Endothelial cell of umbilical vein (primary cell): ENCODE measurements at regions not wholly inside any gene's neighbourhood (a gene's known extent, or its start where the extent isn't known, plus 50 kb on each side); places are given as distances from the start of the nearest gene placed in this dataset.
"Not testable (repeated sequence)": the region's sequence is repeated elsewhere in the genome, so short reads cannot be mapped to it uniquely, and the experiment has no call there.

Source experiments
- BruUV-seq: library from RNA; stranded (reverse); fragments of 400-500 nt; replicated peaks from 2 replicates; lab custom pipeline; 2021; lab: Mats Ljungman, UMichigan
- CTCF ChIA-PET: fragments of 300-600, 350-600 bp; sonication (Branson Sonifier 250); formaldehyde crosslinking; loops from one replicate; lab custom pipeline; 2021; ENCODE audit warnings: antibody characterized with exemption, inconsistent platforms; lab: Charles Lee
- POLR2A ChIA-PET: fragments of 300-600, 350-600 bp; sonication (Branson Sonifier 250); formaldehyde crosslinking; loops from one replicate; lab custom pipeline; 2021; ENCODE audit warnings: antibody characterized with exemption, inconsistent platforms; lab: Charles Lee
- DNase-seq: peaks from one replicate; pipeline ENCODE4 v3.0.0-alpha.2; 2011; ENCODE audit warnings: low read depth, low spot score
- FAIRE-seq: peaks from 2 replicates; lab custom pipeline; 2011; peaks lifted over from hg19 to GRCh38; lab: Jason Lieb, UNC
- H2AFZ ChIP-seq: 2 replicates; pipeline ENCODE4 v1.6.0; 2012; ENCODE audit warnings: low read depth, low read length, control low read depth, inconsistent platforms
- H3K27ac ChIP-seq: 2 replicates; pipeline ENCODE4 v1.5.1; 2011; ENCODE audit warnings: low read depth, mild to moderate bottlenecking, control low read depth, low read length, moderate library complexity; ENCODE audit not compliant: insufficient read depth
- H3K27me3 ChIP-seq, 2 experiments: 2 replicates each; pipeline versions ENCODE4 v1.6.0 to v1.6.1; 2011; ENCODE audit warnings: low read length in 2 of 2, mixed read lengths in 1 of 2; ENCODE audit not compliant: control insufficient read depth in 2 of 2, insufficient read depth in 2 of 2
- H3K36me3 ChIP-seq, 2 experiments: 2 replicates in 1 of 2; 3 replicates in 1 of 2; pipeline ENCODE4 v1.5.1; 2011; ENCODE audit warnings: low read length in 2 of 2, mild to moderate bottlenecking in 1 of 2, moderate library complexity in 1 of 2; ENCODE audit not compliant: control insufficient read depth in 2 of 2, insufficient read depth in 2 of 2; ENCODE audit errors: extremely low read depth in 1 of 2
- H3K4me1 ChIP-seq: 3 replicates; pipeline ENCODE4 v1.5.1; 2011; ENCODE audit warnings: mild to moderate bottlenecking, low read length; ENCODE audit not compliant: control insufficient read depth, insufficient read depth; ENCODE audit errors: extremely low read depth
- H3K4me2 ChIP-seq: 2 replicates; pipeline ENCODE4 v1.6.1; 2011; ENCODE audit warnings: low read length, control low read depth, mixed read lengths; ENCODE audit not compliant: insufficient read depth
- H3K4me3 ChIP-seq, 3 experiments: fragments of 200-600 bp in 1 of 3; sonication (generic), shearing (Covaris generic) in 1 of 3; replicated peaks in 1 of 3; 2 replicates each; pipeline ENCODE4 v1.5.1; 2011 to 2016; ENCODE audit warnings: control low read depth in 3 of 3, low read length in 3 of 3, mild to moderate bottlenecking in 2 of 3, inconsistent platforms in 1 of 3, low read depth in 1 of 3, moderate library complexity in 1 of 3; ENCODE audit not compliant: insufficient read depth in 1 of 3
- H3K79me2 ChIP-seq: 2 replicates; pipeline ENCODE4 v1.6.0; 2012; ENCODE audit warnings: low read length, inconsistent platforms; ENCODE audit not compliant: control insufficient read depth, insufficient read depth
- H3K9ac ChIP-seq: replicated peaks from 2 replicates; pipeline ENCODE3; 2011; ENCODE audit warnings: low read length, control low read depth; ENCODE audit not compliant: insufficient read depth; ENCODE audit errors: extremely low read depth
- H3K9me1 ChIP-seq: replicated peaks from 3 replicates; pipeline ENCODE4 v1.6.0; 2011; ENCODE audit warnings: mild to moderate bottlenecking, low read length; ENCODE audit not compliant: control insufficient read depth, insufficient read depth; ENCODE audit errors: extremely low read depth
- H3K9me3 ChIP-seq: replicated peaks from 2 replicates; pipeline ENCODE4 v1.5.1; 2012; ENCODE audit warnings: low read length, inconsistent platforms; ENCODE audit not compliant: control insufficient read depth, insufficient read depth
- H4K20me1 ChIP-seq: replicated peaks from 2 replicates; pipeline ENCODE3; 2011; ENCODE audit warnings: mild to moderate bottlenecking, low read length; ENCODE audit not compliant: control insufficient read depth, insufficient read depth; ENCODE audit errors: extremely low read depth
- EZH2 ChIP-seq: IDR thresholded peaks from 2 replicates; pipeline ENCODE4 v1.6.1; 2012; ENCODE audit warnings: borderline replicate concordance, low read depth, mild to moderate bottlenecking, moderate library complexity, low read length, inconsistent platforms; ENCODE audit not compliant: severe bottlenecking
- FOS ChIP-seq: IDR thresholded peaks from 2 replicates; pipeline ENCODE4 v1.6.1; 2011; ENCODE audit warnings: mild to moderate bottlenecking, low read length, moderate library complexity, borderline replicate concordance; ENCODE audit not compliant: insufficient read depth
- GATA2 ChIP-seq: IDR thresholded peaks from 2 replicates; pipeline ENCODE4 v1.7.0; 2011; ENCODE audit warnings: low read depth, mild to moderate bottlenecking, moderate library complexity, mixed read lengths, low read length; ENCODE audit not compliant: insufficient read length, insufficient read depth
- JUN ChIP-seq: IDR thresholded peaks from 2 replicates; pipeline ENCODE4 v1.6.1; 2011; ENCODE audit warnings: borderline replicate concordance, low read depth; ENCODE audit not compliant: insufficient read length, insufficient read depth
- MYC ChIP-seq: IDR thresholded peaks from one replicate; pipeline ENCODE4 v1.6.1; 2011; ENCODE audit warnings: mild to moderate bottlenecking, low read depth, low read length
- POLR2A ChIP-seq: IDR thresholded peaks from 2 replicates; pipeline ENCODE4 v1.6.1; 2012; ENCODE audit warnings: low read depth, mild to moderate bottlenecking, control low read depth, low read length
- POLR2AphosphoS5 ChIP-seq: IDR thresholded peaks from 2 replicates; pipeline ENCODE4 v1.6.1; 2012; ENCODE audit warnings: low read depth, mild to moderate bottlenecking, control low read depth, low read length, moderate library complexity; ENCODE audit not compliant: insufficient read depth
- dilution Hi-C: fragments of 300-500 bp; cut with MboI; formaldehyde crosslinking; loops from one replicate; pipeline ENCODE4 v1.15.0; 2019; ENCODE audit warnings: low sequenced_read_pairs; ENCODE audit not compliant: extremely low pct_ligation_motif_present
- intact Hi-C: fragments of 100-400 bp; cut with micrococcal nuclease; formaldehyde crosslinking; loops from one replicate; pipeline ENCODE4 v1.10.0; 2022
- TF ChIP-seq, protein P1 (sequence below): IDR thresholded peaks from 2 replicates; pipeline ENCODE4 v1.6.1; 2011; ENCODE audit not compliant: insufficient read depth, insufficient read length
- TF ChIP-seq, protein P2 (sequence below), 2 donors: IDR thresholded peaks; 1 replicate in 1 of 2; 2 replicates in 1 of 2; pipeline ENCODE4 v1.5.1; 2011; ENCODE audit warnings: low read length in 2 of 2, mild to moderate bottlenecking in 2 of 2, moderate library complexity in 2 of 2, control low read depth in 1 of 2, inconsistent platforms in 1 of 2, low read depth in 1 of 2; ENCODE audit not compliant: insufficient read depth in 1 of 2; ENCODE audit errors: extremely low read depth in 1 of 2

DNA sequence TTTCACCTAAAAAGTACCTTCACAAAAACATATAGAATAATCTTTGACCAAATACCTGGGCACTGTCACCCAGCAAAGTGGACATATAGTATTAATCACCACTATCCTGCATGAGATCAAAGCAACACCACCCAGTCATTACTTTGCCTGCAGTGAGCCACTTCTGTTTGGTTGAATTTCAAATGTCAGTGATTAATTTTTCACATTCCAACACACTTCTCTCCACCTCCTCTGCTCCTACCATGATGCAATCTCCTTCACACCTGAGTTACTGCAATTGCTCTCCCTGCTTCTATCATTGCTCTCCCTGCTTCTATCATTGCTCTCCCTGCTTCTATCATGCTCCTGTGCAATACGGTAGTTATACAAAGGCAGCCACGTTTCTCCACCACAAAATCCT lies 106.1 kb upstream of the NETO1 start:
- Histone ChIP-seq H3K36me3 (no peaks in the 10 kb centered on the region), H3K4me2 (no peak overlapping the region), H3K9me1 (no peaks in the 10 kb centered on the region), H3K4me1 (no peaks in the 10 kb centered on the region), H3K27ac (no peak overlapping the region), H3K4me3 (no peak overlapping the region), H4K20me1 (no peaks in the 10 kb centered on the region), H2AFZ (no peak overlapping the region), H3K9me3 (peaks cover 2% of the 10 kb centered on the region), H3K9ac (no peak overlapping the region), H3K79me2 (no peaks in the 10 kb centered on the region), H3K27me3 (no peaks in the 10 kb centered on the region)
- FAIRE-seq: no peak
- TF ChIP-seq JUN (no peak), POLR2A (no peak), GATA2 (no peak), EZH2 (no peak)
- POLR2A ChIA-PET: no interaction called here
- BruUV-seq: no TSS peak
- CTCF ChIA-PET: no interaction called here
- DNase-seq: no peak
- dilution Hi-C loops (no loop called here), intact Hi-C loops (no loop called here)

DNA sequence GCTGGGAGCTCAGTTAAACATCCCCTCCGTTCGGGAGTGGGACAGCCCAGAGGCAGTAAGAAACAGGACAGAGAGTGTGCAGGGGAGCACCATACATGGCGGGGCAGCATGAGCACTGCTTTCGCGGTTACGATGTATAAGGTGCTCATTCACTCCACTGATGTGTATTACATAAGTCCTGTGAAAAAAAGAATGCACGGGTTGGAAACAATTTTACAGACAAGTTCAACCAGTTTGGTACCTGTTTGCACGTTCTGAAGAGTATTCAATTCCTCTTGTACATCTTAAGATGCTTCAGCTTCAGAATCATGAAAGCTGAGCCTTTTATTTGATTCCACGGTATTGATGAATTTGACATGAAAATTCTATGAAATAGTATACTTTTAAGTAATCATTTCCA lies 97.8 kb upstream of the NETO1 start:
- no peak for TF ChIP-seq POLR2A
- TF ChIP-seq JUN: no peak
- TF ChIP-seq, protein P1, sequence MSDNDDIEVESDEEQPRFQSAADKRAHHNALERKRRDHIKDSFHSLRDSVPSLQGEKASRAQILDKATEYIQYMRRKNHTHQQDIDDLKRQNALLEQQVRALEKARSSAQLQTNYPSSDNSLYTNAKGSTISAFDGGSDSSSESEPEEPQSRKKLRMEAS: no peak
- TF ChIP-seq GATA2: no peak
- no peak for TF ChIP-seq POLR2AphosphoS5
- TF ChIP-seq MYC: no peak
- TF ChIP-seq EZH2: no peak
- TF ChIP-seq, protein P2, sequence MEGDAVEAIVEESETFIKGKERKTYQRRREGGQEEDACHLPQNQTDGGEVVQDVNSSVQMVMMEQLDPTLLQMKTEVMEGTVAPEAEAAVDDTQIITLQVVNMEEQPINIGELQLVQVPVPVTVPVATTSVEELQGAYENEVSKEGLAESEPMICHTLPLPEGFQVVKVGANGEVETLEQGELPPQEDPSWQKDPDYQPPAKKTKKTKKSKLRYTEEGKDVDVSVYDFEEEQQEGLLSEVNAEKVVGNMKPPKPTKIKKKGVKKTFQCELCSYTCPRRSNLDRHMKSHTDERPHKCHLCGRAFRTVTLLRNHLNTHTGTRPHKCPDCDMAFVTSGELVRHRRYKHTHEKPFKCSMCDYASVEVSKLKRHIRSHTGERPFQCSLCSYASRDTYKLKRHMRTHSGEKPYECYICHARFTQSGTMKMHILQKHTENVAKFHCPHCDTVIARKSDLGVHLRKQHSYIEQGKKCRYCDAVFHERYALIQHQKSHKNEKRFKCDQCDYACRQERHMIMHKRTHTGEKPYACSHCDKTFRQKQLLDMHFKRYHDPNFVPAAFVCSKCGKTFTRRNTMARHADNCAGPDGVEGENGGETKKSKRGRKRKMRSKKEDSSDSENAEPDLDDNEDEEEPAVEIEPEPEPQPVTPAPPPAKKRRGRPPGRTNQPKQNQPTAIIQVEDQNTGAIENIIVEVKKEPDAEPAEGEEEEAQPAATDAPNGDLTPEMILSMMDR (IDR thresholded peaks at IDR 0.05; ENCODE audit: extremely low read depth in 1 of 2, insufficient read depth in 1 of 2, low read depth in 1 of 2, low read length in 2 of 2): no peak
- no peak for TF ChIP-seq FOS
- ChIA-PET POLR2A (no interaction called here), CTCF (no interaction called here)
- FAIRE-seq (no peak), DNase-seq (no peak)
- Histone ChIP-seq H3K4me3 (no peak overlapping the region), H3K4me2 (no peak overlapping the region), H4K20me1 (no peaks in the 10 kb centered on the region), H3K4me1 (no peaks in the 10 kb centered on the region), H2AFZ (no peak overlapping the region), H3K27me3 (no peaks in the 10 kb centered on the region), H3K79me2 (no peaks in the 10 kb centered on the region), H3K36me3 (no peaks in the 10 kb centered on the region), H3K9me3 (peaks cover 6% of the 10 kb centered on the region), H3K9ac (no peak overlapping the region), H3K9me1 (no peaks in the 10 kb centered on the region), H3K27ac (no peak overlapping the region)
- dilution Hi-C loops (no loop called here), intact Hi-C loops (no loop called here)
- no TSS peak for BruUV-seq

DNA sequence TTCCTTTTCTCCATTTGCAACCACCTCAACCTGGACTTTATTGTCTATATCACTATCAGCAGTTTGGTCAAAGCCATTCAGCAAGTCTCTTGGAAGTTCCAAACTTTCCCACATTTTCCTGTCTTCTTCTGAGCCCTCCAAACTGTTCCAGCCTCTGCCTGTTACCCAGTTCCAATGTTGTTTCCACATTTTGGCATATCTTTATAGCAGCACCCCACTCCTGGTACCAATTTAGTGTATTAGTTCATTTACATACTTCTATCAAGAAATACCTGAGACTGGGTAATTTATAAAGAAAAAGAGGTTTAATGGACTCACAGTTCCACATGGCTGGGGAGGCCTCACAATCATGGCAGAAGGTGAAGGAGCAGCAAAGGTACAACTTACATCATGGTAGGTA lies 90.4 kb upstream of the NETO1 start:
- FAIRE-seq, dilution Hi-C loops, H2AFZ ChIP-seq, H3K27ac ChIP-seq, H3K9ac ChIP-seq, CTCF ChIA-PET, H3K4me1 ChIP-seq, H3K4me2 ChIP-seq, BruUV-seq, DNase-seq, H3K79me2 ChIP-seq, H3K27me3 ChIP-seq, POLR2A ChIA-PET, H4K20me1 ChIP-seq, H3K9me1 ChIP-seq, intact Hi-C loops, H3K9me3 ChIP-seq, H3K4me3 ChIP-seq, H3K36me3 ChIP-seq: not testable (repeated sequence)
